ENCODE measurements at regions not wholly inside any gene's neighbourhood (a gene's known extent, or its start where the extent isn't known, plus 50 kb on each side); places are given as distances from the start of the nearest gene placed in this dataset.

DNA sequence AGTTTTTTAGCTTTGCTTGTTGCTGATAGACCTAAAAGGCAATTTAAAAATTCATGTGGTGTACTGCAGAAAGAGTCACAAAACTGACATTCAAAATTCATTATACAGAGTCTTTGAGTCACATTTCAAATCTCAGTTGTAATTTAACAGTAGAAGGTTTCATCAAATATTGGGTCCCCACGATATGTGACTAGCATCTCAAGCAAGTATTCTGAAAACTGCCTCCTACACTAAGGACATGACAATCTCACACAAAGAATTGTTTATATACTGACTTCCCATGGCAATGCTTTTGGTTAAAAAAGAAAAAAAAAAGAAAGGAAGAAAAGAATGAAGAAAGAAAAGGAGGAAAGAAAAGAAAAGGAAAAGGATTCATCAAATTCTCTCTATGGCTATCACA, 62.1 kb upstream of the CTSO start:
- no peak overlapping the region for H3K4me2 ChIP-seq (ENCODE audit: insufficient read depth, low read length)
- intact Hi-C loops (cut with micrococcal nuclease) = no loop called here
- H3K4me3 ChIP-seq (replicated peaks in 1 of 3; ENCODE audit: insufficient read depth in 1 of 3, low read depth in 1 of 3, low read length in 3 of 3) = no peak overlapping the region
- H3K36me3 ChIP-seq (ENCODE audit: control insufficient read depth in 2 of 2, extremely low read depth in 1 of 2, insufficient read depth in 2 of 2, low read length in 2 of 2) = no peaks in the 10 kb centered on the region
- dilution Hi-C loops (cut with MboI; ENCODE audit: extremely low pct_ligation_motif_present, low sequenced_read_pairs) = no loop called here
- H3K9ac ChIP-seq (replicated peaks; ENCODE audit: extremely low read depth, insufficient read depth, low read length) = no peak overlapping the region
- CTCF ChIA-PET = no interaction called here
- no peak for FAIRE-seq
- no peaks in the 10 kb centered on the region for H3K9me3 ChIP-seq (replicated peaks; ENCODE audit: control insufficient read depth, insufficient read depth, low read length)
- POLR2A ChIA-PET = no interaction called here
- H4K20me1 ChIP-seq (replicated peaks; ENCODE audit: control insufficient read depth, extremely low read depth, insufficient read depth, low read length) = no peaks in the 10 kb centered on the region
- H3K27ac ChIP-seq (ENCODE audit: insufficient read depth, low read depth, low read length) = no peak overlapping the region
- H3K27me3 ChIP-seq (ENCODE audit: control insufficient read depth in 2 of 2, insufficient read depth in 2 of 2, low read length in 2 of 2) = no peaks in the 10 kb centered on the region
- H3K4me1 ChIP-seq (ENCODE audit: control insufficient read depth, extremely low read depth, insufficient read depth, low read length) = no peaks in the 10 kb centered on the region
- no TSS peak for BruUV-seq (replicated peaks)
- no peaks in the 10 kb centered on the region for H3K9me1 ChIP-seq (replicated peaks; ENCODE audit: control insufficient read depth, extremely low read depth, insufficient read depth, low read length)
- no peak for DNase-seq (ENCODE audit: low read depth, low spot score)
- H3K79me2 ChIP-seq (ENCODE audit: control insufficient read depth, insufficient read depth, low read length) = no peaks in the 10 kb centered on the region
- no peak overlapping the region for H2AFZ ChIP-seq (ENCODE audit: low read depth, low read length)
- TF ChIP-seq, protein P1, sequence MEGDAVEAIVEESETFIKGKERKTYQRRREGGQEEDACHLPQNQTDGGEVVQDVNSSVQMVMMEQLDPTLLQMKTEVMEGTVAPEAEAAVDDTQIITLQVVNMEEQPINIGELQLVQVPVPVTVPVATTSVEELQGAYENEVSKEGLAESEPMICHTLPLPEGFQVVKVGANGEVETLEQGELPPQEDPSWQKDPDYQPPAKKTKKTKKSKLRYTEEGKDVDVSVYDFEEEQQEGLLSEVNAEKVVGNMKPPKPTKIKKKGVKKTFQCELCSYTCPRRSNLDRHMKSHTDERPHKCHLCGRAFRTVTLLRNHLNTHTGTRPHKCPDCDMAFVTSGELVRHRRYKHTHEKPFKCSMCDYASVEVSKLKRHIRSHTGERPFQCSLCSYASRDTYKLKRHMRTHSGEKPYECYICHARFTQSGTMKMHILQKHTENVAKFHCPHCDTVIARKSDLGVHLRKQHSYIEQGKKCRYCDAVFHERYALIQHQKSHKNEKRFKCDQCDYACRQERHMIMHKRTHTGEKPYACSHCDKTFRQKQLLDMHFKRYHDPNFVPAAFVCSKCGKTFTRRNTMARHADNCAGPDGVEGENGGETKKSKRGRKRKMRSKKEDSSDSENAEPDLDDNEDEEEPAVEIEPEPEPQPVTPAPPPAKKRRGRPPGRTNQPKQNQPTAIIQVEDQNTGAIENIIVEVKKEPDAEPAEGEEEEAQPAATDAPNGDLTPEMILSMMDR (IDR thresholded peaks at IDR 0.05; ENCODE audit: extremely low read depth in 1 of 2, insufficient read depth in 1 of 2, low read depth in 1 of 2, low read length in 2 of 2) = no peak
- TF ChIP-seq EZH2 (IDR thresholded peaks at IDR 0.05; ENCODE audit: borderline replicate concordance, low read depth, low read length, severe bottlenecking) (no peak), POLR2A (IDR thresholded peaks at IDR 0.05; ENCODE audit: low read depth, low read length) (no peak), FOS (IDR thresholded peaks at IDR 0.05; ENCODE audit: borderline replicate concordance, insufficient read depth, low read length) (no peak), GATA2 (IDR thresholded peaks at IDR 0.05; ENCODE audit: insufficient read depth, insufficient read length, low read depth, low read length) (no peak), JUN (IDR thresholded peaks at IDR 0.05; ENCODE audit: borderline replicate concordance, insufficient read depth, insufficient read length, low read depth) (no peak), MYC (IDR thresholded peaks at IDR 0.05; ENCODE audit: low read depth, low read length) (no peak), POLR2AphosphoS5 (IDR thresholded peaks at IDR 0.05; ENCODE audit: insufficient read depth, low read depth, low read length) (no peak)
- TF ChIP-seq, protein P2, sequence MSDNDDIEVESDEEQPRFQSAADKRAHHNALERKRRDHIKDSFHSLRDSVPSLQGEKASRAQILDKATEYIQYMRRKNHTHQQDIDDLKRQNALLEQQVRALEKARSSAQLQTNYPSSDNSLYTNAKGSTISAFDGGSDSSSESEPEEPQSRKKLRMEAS (IDR thresholded peaks at IDR 0.05; ENCODE audit: insufficient read depth, insufficient read length) = no peak

Data from endothelial cell of umbilical vein (primary cell).